Medulla oblongata (tissue), 1 donor: ENCODE measurements at regions not wholly inside any gene's neighbourhood (a gene's known extent, or its start where the extent isn't known, plus 50 kb on each side); places are given as distances from the start of the nearest gene placed in this dataset.

Source experiments
- DNase-seq: peaks from one replicate; pipeline ENCODE4 v3.0.0-alpha.2; 2015; ENCODE audit errors: extremely low spot score

GRCh38 chr6:98131290-98131990 is 702.9 kb upstream of the POU3F2 start:
- no peak for DNase-seq

- DNase-seq = no peak
These were observed 698.0 kb upstream of the POU3F2 start for GRCh38 chr6:98136333-98136732.

- DNase-seq = no peak
These were observed 697.0 kb upstream of the POU3F2 start for GRCh38 chr6:98137391-98137790.

GRCh38 chr6:98142839-98143238 is 691.5 kb upstream of the POU3F2 start:
- DNase-seq = no peak

- no peak for DNase-seq
These were observed 687.7 kb upstream of the POU3F2 start for GRCh38 chr6:98146656-98147055.

- no peak for DNase-seq
These were observed 677.8 kb upstream of the POU3F2 start for GRCh38 chr6:98156580-98156979.

GRCh38 chr6:98179606-98180005 is 654.8 kb upstream of the POU3F2 start:
- no peak for DNase-seq

- DNase-seq = no peak
These were observed 634.3 kb upstream of the POU3F2 start for GRCh38 chr6:98200084-98200483.

GRCh38 chr6:98203170-98203806 is 631.1 kb upstream of the POU3F2 start:
- DNase-seq = no peak

- no peak for DNase-seq
These were observed 621.9 kb upstream of the POU3F2 start for GRCh38 chr6:98212468-98212867.

GRCh38 chr6:98215531-98215930 is 618.8 kb upstream of the POU3F2 start:
- no peak for DNase-seq

GRCh38 chr6:98230250-98230649 is 604.1 kb upstream of the POU3F2 start:
- no peak for DNase-seq

GRCh38 chr6:98239057-98239456 is 595.3 kb upstream of the POU3F2 start:
- DNase-seq = no peak

- DNase-seq = no peak
These were observed 592.7 kb upstream of the POU3F2 start for GRCh38 chr6:98241630-98242029.

- no peak for DNase-seq
These were observed 579.8 kb upstream of the POU3F2 start for GRCh38 chr6:98254624-98255023.

- DNase-seq = no peak
These were observed 574.0 kb upstream of the POU3F2 start for GRCh38 chr6:98260382-98260781.

GRCh38 chr6:98272060-98272459 is 562.3 kb upstream of the POU3F2 start:
- peak; percentile 6 for DNase-seq

GRCh38 chr6:98274691-98275090 is 559.7 kb upstream of the POU3F2 start:
- no peak for DNase-seq

GRCh38 chr6:98280492-98280891 is 553.9 kb upstream of the POU3F2 start:
- no peak for DNase-seq

GRCh38 chr6:98286620-98287019 is 547.8 kb upstream of the POU3F2 start:
- no peak for DNase-seq

- no peak for DNase-seq
These were observed 546.5 kb upstream of the POU3F2 start for GRCh38 chr6:98287876-98288275.

- DNase-seq = no peak
These were observed 541.6 kb upstream of the POU3F2 start for GRCh38 chr6:98292810-98293209.

GRCh38 chr6:98295515-98296175 is 538.7 kb upstream of the POU3F2 start:
- DNase-seq = no peak
